OCI-LY1 (cell line): ENCODE measurements at regions not wholly inside any gene's neighbourhood (a gene's known extent, or its start where the extent isn't known, plus 50 kb on each side); places are given as distances from the start of the nearest gene placed in this dataset.

Experiments used
- H2AFZ ChIP-seq: fragments of 200-600 bp; sonication (generic), shearing (Covaris generic); 2 replicates; pipeline ENCODE4 v1.6.0; 2014; ENCODE audit warnings: antibody characterized with exemption, mild to moderate bottlenecking, low read length
- H3F3A ChIP-seq: fragments of 200-600 bp; sonication (generic), shearing (Covaris generic); 2 replicates; pipeline ENCODE4 v1.6.0; 2014; ENCODE audit warnings: mild to moderate bottlenecking, antibody characterized with exemption, low read length, moderate library complexity; ENCODE audit not compliant: insufficient read depth
- H3K27ac ChIP-seq: fragments of 200-600 bp; sonication (generic); 2 replicates; pipeline ENCODE4 v1.5.1; 2014; ENCODE audit warnings: low read length, mixed run types, mild to moderate bottlenecking, low read depth; ENCODE audit not compliant: poor library complexity, severe bottlenecking
- H3K27me3 ChIP-seq: fragments of 200-600 bp; sonication (generic); 2 replicates; pipeline ENCODE4 v1.6.0; 2014; ENCODE audit warnings: antibody characterized with exemption, mild to moderate bottlenecking, low read length, moderate library complexity; ENCODE audit not compliant: insufficient read depth
- H3K36me3 ChIP-seq: fragments of 200-600 bp; sonication (generic); 2 replicates; pipeline ENCODE4 v1.6.1; 2014; ENCODE audit warnings: mild to moderate bottlenecking, antibody characterized with exemption, low read length, moderate library complexity, mixed read lengths; ENCODE audit not compliant: insufficient read depth
- H3K4me1 ChIP-seq: fragments of 200-600 bp; sonication (generic); 2 replicates; pipeline ENCODE4 v1.5.1; 2014; ENCODE audit warnings: mild to moderate bottlenecking, low read length, moderate library complexity; ENCODE audit not compliant: insufficient read depth, severe bottlenecking
- H3K4me2 ChIP-seq: fragments of 200-600 bp; sonication (generic), shearing (Covaris generic); 2 replicates; pipeline ENCODE4 v1.6.1; 2014; ENCODE audit warnings: low read length
- H3K4me3 ChIP-seq: fragments of 200-600 bp; sonication (generic); 2 replicates; pipeline ENCODE4 v1.5.1; 2014; ENCODE audit warnings: low read length, low read depth, mild to moderate bottlenecking, mixed read lengths; ENCODE audit not compliant: poor library complexity, severe bottlenecking
- H3K79me2 ChIP-seq: fragments of 200-600 bp; shearing (Covaris generic); 2 replicates; pipeline ENCODE4 v1.6.1; 2016; ENCODE audit warnings: mixed run types, low read length, mixed read lengths; ENCODE audit not compliant: insufficient read depth
- H3K9ac ChIP-seq: fragments of 200-600 bp; sonication (generic), shearing (Covaris generic); 2 replicates; pipeline ENCODE4 v1.6.1; 2014; ENCODE audit warnings: mild to moderate bottlenecking, low read length, mixed read lengths
- H3K9me2 ChIP-seq: fragments of 200-600 bp; sonication (generic), shearing (Covaris generic); 2 replicates; pipeline ENCODE4 v1.6.1; 2014; ENCODE audit warnings: low read depth, mild to moderate bottlenecking, low read length, mixed read lengths
- H3K9me3 ChIP-seq: fragments of 200-600 bp; shearing (Covaris generic); 2 replicates; pipeline ENCODE4 v1.6.1; 2014; ENCODE audit warnings: low read length, mixed read lengths
- H4K20me1 ChIP-seq: fragments of 200-600 bp; sonication (generic), shearing (Covaris generic); 2 replicates; pipeline ENCODE4 v1.6.0; 2016; ENCODE audit warnings: mild to moderate bottlenecking, low read length; ENCODE audit not compliant: insufficient read depth
- CTCF ChIP-seq: fragments of 200-600 bp; sonication (generic), shearing (Covaris generic); IDR thresholded peaks from 2 replicates; pipeline ENCODE4 v1.5.1; 2017; ENCODE audit warnings: mild to moderate bottlenecking, antibody characterized with exemption, low read length, moderate library complexity, mixed read lengths
- EZH2 ChIP-seq: fragments of 200-600 bp; sonication (generic), shearing (Covaris generic); IDR thresholded peaks from 2 replicates; pipeline ENCODE4 v1.8.0; 2017; ENCODE audit warnings: borderline replicate concordance, mixed run types, mild to moderate bottlenecking, antibody characterized with exemption, low read length, moderate library complexity, mixed read lengths

- Histone ChIP-seq H3K9ac (no peak overlapping the region), H3K27me3 (no peaks in the 10 kb centered on the region), H2AFZ (no peak overlapping the region), H3K4me2 (no peak overlapping the region), H3K9me2 (no peaks in the 10 kb centered on the region), H3K79me2 (no peaks in the 10 kb centered on the region), H3K4me3 (no peak overlapping the region), H3F3A (no peaks in the 10 kb centered on the region), H3K4me1 (no peaks in the 10 kb centered on the region), H3K27ac (no peak overlapping the region), H4K20me1 (no peaks in the 10 kb centered on the region), H3K9me3 (no peaks in the 10 kb centered on the region), H3K36me3 (no peaks in the 10 kb centered on the region)
- TF ChIP-seq CTCF = no peak
Observed at GRCh38 chr12:88820012-88820411, 239.7 kb upstream of the KITLG start.

- no peaks in the 10 kb centered on the region for H3K4me1 ChIP-seq
- no peaks in the 10 kb centered on the region for H3K27me3 ChIP-seq
- no peak overlapping the region for H3K9ac ChIP-seq
- no peaks in the 10 kb centered on the region for H4K20me1 ChIP-seq
- no peak overlapping the region for H3K4me3 ChIP-seq
- no peak overlapping the region for H3K4me2 ChIP-seq
- no peaks in the 10 kb centered on the region for H3K36me3 ChIP-seq
- no peaks in the 10 kb centered on the region for H3K9me3 ChIP-seq
- no peak overlapping the region for H3K27ac ChIP-seq
- no peak overlapping the region for H2AFZ ChIP-seq
- no peaks in the 10 kb centered on the region for H3K79me2 ChIP-seq
- TF ChIP-seq CTCF = no peak
- no peak for TF ChIP-seq EZH2
- H3F3A ChIP-seq = no peaks in the 10 kb centered on the region
- no peaks in the 10 kb centered on the region for H3K9me2 ChIP-seq
Observed at GRCh38 chr12:88816201-88816600, 235.9 kb upstream of the KITLG start.

GRCh38 chr12:88814779-88815178 lies 234.5 kb upstream of the KITLG start:
- Histone ChIP-seq H3K9ac (no peak overlapping the region), H3K9me2 (no peaks in the 10 kb centered on the region), H3K9me3 (no peaks in the 10 kb centered on the region), H3K4me2 (no peak overlapping the region), H3F3A (no peaks in the 10 kb centered on the region), H3K79me2 (no peaks in the 10 kb centered on the region), H3K27me3 (no peaks in the 10 kb centered on the region), H3K4me3 (no peak overlapping the region), H3K4me1 (no peaks in the 10 kb centered on the region), H3K36me3 (no peaks in the 10 kb centered on the region), H4K20me1 (no peaks in the 10 kb centered on the region), H3K27ac (no peak overlapping the region), H2AFZ (no peak overlapping the region)
- no peak for TF ChIP-seq EZH2
- no peak for TF ChIP-seq CTCF
